HFF-Myc (cell line): ENCODE measurements at regions not wholly inside any gene's neighbourhood (a gene's known extent, or its start where the extent isn't known, plus 50 kb on each side); places are given as distances from the start of the nearest gene placed in this dataset.
A peak's percentile ranks its signal among the peaks of the same experiment; 100 is the strongest.

Source experiments
- DNase-seq: peaks from one replicate; pipeline ENCODE4 v3.0.0-alpha.2; 2011; ENCODE audit warnings: low read depth; ENCODE audit errors: extremely low read depth
- H3K4me3 ChIP-seq: replicated peaks from 2 replicates; pipeline ENCODE4 v1.5.1; 2011; ENCODE audit warnings: low read depth, mild to moderate bottlenecking, control low read depth, low read length
- CTCF ChIP-seq: IDR thresholded peaks from 2 replicates; pipeline ENCODE4 v1.5.1; 2012; ENCODE audit warnings: mild to moderate bottlenecking, low read depth, low read length, control low read depth; ENCODE audit errors: missing control alignments

DNA sequence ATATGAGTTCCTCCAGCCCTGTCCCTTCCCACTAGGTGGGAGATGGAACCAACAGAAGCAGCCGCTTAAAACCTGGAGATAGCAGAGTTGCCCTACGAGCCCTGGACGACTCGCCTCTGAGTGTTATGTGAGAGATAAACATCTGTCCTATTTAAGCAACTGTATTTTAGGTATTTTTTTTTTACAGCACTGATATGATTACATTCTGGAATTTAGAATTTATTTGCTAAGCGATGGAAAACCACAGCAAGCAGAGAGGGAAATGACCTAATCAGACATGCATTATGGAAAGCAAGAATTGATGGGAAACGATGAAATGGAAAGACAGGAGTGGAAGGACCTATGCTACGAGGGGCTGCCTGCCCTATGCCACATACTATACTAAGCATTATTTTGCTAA, 379.0 kb upstream of the IL12A start:
- DNase-seq, result no peak
- no peak for TF ChIP-seq CTCF
- no peak overlapping the region for H3K4me3 ChIP-seq

DNA sequence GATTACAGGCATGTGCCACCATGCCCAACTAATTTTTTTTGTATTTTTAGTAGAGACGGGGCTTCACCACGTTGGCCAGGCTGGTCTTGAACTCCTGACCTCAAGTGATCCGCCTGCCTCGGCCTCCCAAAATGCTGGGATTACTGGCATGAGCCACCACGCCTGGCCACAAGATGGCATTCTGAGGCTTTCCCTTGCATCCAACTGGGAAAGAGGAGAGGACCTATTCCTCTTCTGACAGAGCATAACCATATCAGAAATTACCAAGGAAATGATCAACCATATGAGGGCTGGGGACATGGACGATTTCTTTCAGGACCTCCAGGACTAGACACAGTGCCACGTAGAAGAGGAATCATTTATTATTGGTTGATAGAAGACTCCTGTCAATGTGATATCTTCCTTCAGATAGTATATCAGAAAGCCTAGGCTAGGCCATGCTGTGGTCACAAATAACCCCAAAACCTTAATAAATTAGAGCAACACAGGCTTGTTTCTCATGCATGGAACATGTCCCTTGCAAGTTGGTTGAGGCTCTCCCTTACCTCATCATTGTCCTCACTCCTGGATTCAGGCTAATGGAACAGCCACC, 372.3 kb upstream of the IL12A start:
- no peak for DNase-seq

GRCh38 chr3:159619341-159619885, 369.2 kb upstream of the IL12A start:
- DNase-seq, result no peak
- H3K4me3 ChIP-seq, result no peak overlapping the region
- no peak for TF ChIP-seq CTCF

More for the DNA sequence above, 372.3 kb upstream of the IL12A start:
- TF ChIP-seq CTCF, result peak; percentile 59
- H3K4me3 ChIP-seq, result no peak overlapping the region

DNA sequence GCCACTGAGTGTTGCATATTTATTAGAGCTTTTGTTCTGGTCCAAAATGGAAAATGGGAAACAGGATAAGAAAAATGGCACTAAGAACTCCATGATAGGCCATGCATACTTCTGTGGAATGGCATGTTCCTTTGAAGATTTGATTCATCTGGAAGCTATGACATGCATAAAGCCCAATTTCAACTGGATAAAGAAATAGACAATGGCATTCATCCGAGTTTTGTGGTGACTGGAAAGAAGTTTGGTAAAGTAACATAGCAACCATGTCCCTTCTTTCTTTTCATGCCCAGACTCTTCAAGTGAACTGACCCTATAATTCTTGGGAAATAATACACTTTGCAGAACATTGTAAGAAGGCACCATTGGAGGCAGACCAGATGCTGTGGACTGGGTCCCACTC, 368.4 kb upstream of the IL12A start:
- H3K4me3 ChIP-seq, result no peak overlapping the region
- DNase-seq, result no peak
- TF ChIP-seq CTCF, result no peak

DNA sequence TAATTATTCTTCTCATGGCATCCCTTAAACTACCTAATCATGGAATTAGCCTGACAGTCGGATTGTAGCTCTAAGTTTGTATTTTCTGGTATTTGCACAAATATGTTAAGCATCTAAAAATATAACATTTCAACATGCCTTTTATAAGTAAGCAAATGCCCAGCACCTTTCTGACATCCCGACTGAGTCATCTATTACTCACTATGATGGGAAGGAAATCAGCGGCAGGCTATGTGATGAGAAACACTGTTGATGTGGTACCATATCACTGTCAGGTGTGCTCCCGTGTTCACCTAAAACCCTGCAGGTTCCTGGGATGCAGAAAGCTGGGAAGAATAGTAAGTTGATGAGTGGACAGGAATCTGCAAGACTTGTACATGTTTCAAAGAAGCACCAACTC, 367.8 kb upstream of the IL12A start:
- DNase-seq, result no peak
- TF ChIP-seq CTCF, result no peak
- H3K4me3 ChIP-seq, result no peak overlapping the region

DNA sequence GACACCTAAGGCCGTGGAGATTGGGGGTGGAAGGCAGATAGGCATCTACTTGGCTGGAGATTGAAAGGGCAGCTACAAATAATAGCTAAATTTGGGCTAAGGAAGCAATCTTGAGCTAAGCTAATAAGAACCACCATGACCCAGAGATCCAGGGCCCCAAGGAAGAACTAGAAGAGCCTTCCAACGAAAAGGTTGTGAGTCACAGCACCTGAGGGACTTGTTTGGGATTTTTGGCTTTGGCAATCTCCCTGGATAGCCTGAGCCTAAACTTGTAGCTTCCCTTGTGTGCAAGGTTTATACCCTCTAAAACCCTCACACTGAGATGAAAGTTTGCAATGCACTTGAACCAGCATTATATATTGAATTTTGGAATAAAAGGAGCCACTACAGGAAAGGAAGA, 364.0 kb upstream of the IL12A start:
- no peak overlapping the region for H3K4me3 ChIP-seq
- TF ChIP-seq CTCF, result no peak
- no peak for DNase-seq

DNA sequence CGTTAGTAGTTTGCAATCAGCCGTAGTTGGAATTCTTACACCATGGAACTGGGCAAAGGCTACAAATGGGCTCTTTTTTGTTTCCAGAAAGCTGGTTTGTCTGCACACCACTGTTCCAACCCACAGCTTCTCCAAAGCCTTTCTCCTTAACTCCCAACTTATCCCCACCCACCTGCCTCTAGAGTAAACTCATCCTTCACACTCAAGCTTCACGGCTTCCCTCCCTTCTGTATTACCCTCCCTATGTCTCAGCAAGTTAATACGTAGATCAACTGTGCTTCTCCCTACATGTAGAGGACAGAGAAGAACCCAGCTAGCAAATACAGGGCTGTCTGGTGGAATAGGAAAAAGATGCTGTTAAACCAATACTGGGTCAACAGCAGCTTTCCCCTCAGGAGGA, 363.0 kb upstream of the IL12A start:
- no peak for TF ChIP-seq CTCF
- DNase-seq, result no peak
- no peak overlapping the region for H3K4me3 ChIP-seq
